HCT116 (cell line): ENCODE measurements at regions not wholly inside any gene's neighbourhood (a gene's known extent, or its start where the extent isn't known, plus 50 kb on each side); places are given as distances from the start of the nearest gene placed in this dataset.

Experiments used
- ATAC-seq: fragments of 200-7000 bp; cut with Tn5 transposase; 2 replicates; pipeline ENCODE4 v1.9.1; 2020; ENCODE audit warnings: mild to moderate bottlenecking, moderate library complexity
- BruUV-seq: library from RNA; stranded (reverse); fragments of 400-500 nt; replicated peaks from 2 replicates; lab custom pipeline; 2021; lab: Mats Ljungman, UMichigan
- CTCF ChIA-PET: fragments of 300-600 bp; sonication (Branson Sonifier 250); formaldehyde crosslinking; loops from one replicate; lab custom pipeline; 2021; ENCODE audit warnings: antibody characterized with exemption; lab: Charles Lee
- POLR2A ChIA-PET: fragments of 300-600, 350-600 bp; sonication (Branson Sonifier 250); formaldehyde crosslinking; loops from one replicate; lab custom pipeline; 2021; ENCODE audit warnings: antibody characterized with exemption; lab: Charles Lee
- RAD21 ChIA-PET, 2 experiments: fragments of 300-600 bp; sonication (Branson Sonifier 250); formaldehyde crosslinking; loops; one replicate each; lab custom pipeline; 2023; ENCODE audit warnings: low total read pairs in 2 of 2; ENCODE audit not compliant: uncharacterized antibody in 2 of 2, unreplicated experiment in 2 of 2, low non-redundant PET in 1 of 2; lab: Charles Lee
- DNase-seq: peaks from one replicate; pipeline ENCODE4 v3.0.0-alpha.2; 2010; ENCODE audit warnings: low read depth, low spot score
- H2AFZ ChIP-seq: fragments of 200-600 bp; shearing (Covaris generic), sonication (generic); 2 replicates; pipeline ENCODE4 v1.6.1; 2017; ENCODE audit warnings: low read depth, mixed run types, mixed read lengths, antibody characterized with exemption, low read length; ENCODE audit not compliant: poor library complexity, severe bottlenecking
- H3K27ac ChIP-seq: 2 replicates; pipeline ENCODE4 v1.5.1; 2012; ENCODE audit warnings: low read depth, low read length
- H3K27me3 ChIP-seq: fragments of 200-600 bp; sonication (generic); 2 replicates; pipeline ENCODE4 v1.6.1; 2016; ENCODE audit warnings: mixed run types, low read length, mixed read lengths; ENCODE audit not compliant: insufficient read depth
- H3K36me3 ChIP-seq, 2 experiments: fragments of 200-500 bp in 1 of 2; fragments of 200-600 bp in 1 of 2; sonication (Bioruptor generic) in 1 of 2; sonication (generic) in 1 of 2; 2 replicates each; pipeline versions ENCODE4 v1.5.1 to v1.6.1; 2014 to 2016; ENCODE audit warnings: low read length in 2 of 2, inconsistent platforms in 1 of 2, mixed read lengths in 1 of 2, mixed run types in 1 of 2; ENCODE audit not compliant: insufficient read depth in 2 of 2, control insufficient read depth in 1 of 2
- H3K4me1 ChIP-seq, 2 experiments: fragments of 200-600 bp in 1 of 2; sonication (generic) in 1 of 2; 2 replicates each; pipeline versions ENCODE4 v1.5.1 to v1.6.1; 2012 to 2017; ENCODE audit warnings: low read length in 2 of 2, inconsistent platforms in 1 of 2, mild to moderate bottlenecking in 1 of 2, mixed read lengths in 1 of 2, mixed run types in 1 of 2, moderate library complexity in 1 of 2; ENCODE audit not compliant: insufficient read depth in 2 of 2, control insufficient read depth in 1 of 2
- H3K4me2 ChIP-seq: fragments of 200-600 bp; sonication (generic); 2 replicates; pipeline ENCODE4 v1.6.1; 2017; ENCODE audit warnings: mixed run types, low read length, mixed read lengths
- H3K4me3 ChIP-seq, 2 experiments: fragments of 200-600 bp in 1 of 2; sonication (generic) in 1 of 2; replicated peaks in 1 of 2; 2 replicates each; pipeline ENCODE4 v1.5.1; 2011 to 2016; ENCODE audit warnings: low read length in 2 of 2, control low read depth in 1 of 2, low read depth in 1 of 2, mild to moderate bottlenecking in 1 of 2, mixed read lengths in 1 of 2, mixed run types in 1 of 2
- H3K79me2 ChIP-seq: fragments of 200-600 bp; sonication (generic); 2 replicates; pipeline ENCODE4 v1.6.1; 2017; ENCODE audit warnings: mild to moderate bottlenecking, mixed run types, low read length, moderate library complexity, mixed read lengths; ENCODE audit not compliant: insufficient read depth
- H3K9ac ChIP-seq: fragments of 200-600 bp; sonication (generic); 2 replicates; pipeline ENCODE4 v1.6.1; 2016; ENCODE audit warnings: low read length, mixed read lengths
- H3K9me2 ChIP-seq: fragments of 200-600 bp; sonication (generic), shearing (Covaris generic); 2 replicates; pipeline ENCODE4 v1.6.1; 2017; ENCODE audit warnings: mixed run types, mild to moderate bottlenecking, moderate library complexity; ENCODE audit not compliant: insufficient read depth
- H3K9me3 ChIP-seq, 2 experiments: fragments of 200-500 bp in 1 of 2; fragments of 200-600 bp in 1 of 2; sonication (Bioruptor generic) in 1 of 2; sonication (generic) in 1 of 2; 2 replicates each; pipeline ENCODE4 v1.6.1; 2014 to 2017; ENCODE audit warnings: low read length in 2 of 2, mixed read lengths in 2 of 2, inconsistent platforms in 1 of 2, low read depth in 1 of 2, mild to moderate bottlenecking in 1 of 2, mixed run types in 1 of 2, moderate library complexity in 1 of 2; ENCODE audit not compliant: control insufficient read depth in 1 of 2, insufficient read depth in 1 of 2
- H4K20me1 ChIP-seq: fragments of 200-600 bp; sonication (generic), shearing (Covaris generic); 2 replicates; pipeline ENCODE4 v1.6.1; 2017; ENCODE audit warnings: mixed run types, mild to moderate bottlenecking, moderate library complexity; ENCODE audit not compliant: insufficient read depth
- CEBPB ChIP-seq: IDR thresholded peaks from 2 replicates; pipeline ENCODE4 v1.6.1; 2012; ENCODE audit warnings: low read depth
- EGR1 ChIP-seq: IDR thresholded peaks from 2 replicates; pipeline ENCODE4 v1.6.1; 2012; ENCODE audit warnings: low read depth
- ELF1 ChIP-seq: IDR thresholded peaks from 2 replicates; pipeline ENCODE4 v1.6.1; 2012; ENCODE audit warnings: low read depth, borderline replicate concordance
- EZH2 ChIP-seq: fragments of 200-600 bp; sonication (generic); IDR thresholded peaks from 2 replicates; pipeline ENCODE4 v1.6.1; 2017; ENCODE audit warnings: antibody characterized with exemption, mixed run types
- EZH2phosphoT487 ChIP-seq: fragments of 200-600 bp; IDR thresholded peaks from 2 replicates; pipeline ENCODE4 v1.6.1; 2018; ENCODE audit warnings: antibody characterized with exemption, borderline replicate concordance
- FOSL1 ChIP-seq: IDR thresholded peaks from 2 replicates; pipeline ENCODE4 v1.6.1; 2012; ENCODE audit warnings: low read depth
- POLR2A ChIP-seq: IDR thresholded peaks from 2 replicates; pipeline ENCODE4 v1.7.0; 2011; ENCODE audit warnings: borderline replicate concordance; ENCODE audit not compliant: insufficient read depth, insufficient read length; ENCODE audit errors: extremely low read depth
- POLR2AphosphoS5 ChIP-seq: IDR thresholded peaks from 2 replicates; pipeline ENCODE4 v1.6.1; 2011; ENCODE audit warnings: mild to moderate bottlenecking, low read depth, low read length, moderate library complexity
- RAD21 ChIP-seq: IDR thresholded peaks from 2 replicates; pipeline ENCODE4 v1.6.1; 2012; ENCODE audit warnings: low read depth, mild to moderate bottlenecking
- REST ChIP-seq: IDR thresholded peaks from 2 replicates; pipeline ENCODE4 v1.6.1; 2012; ENCODE audit warnings: low read depth
- SIN3A ChIP-seq: IDR thresholded peaks from 2 replicates; pipeline ENCODE4 v1.6.1; 2012; ENCODE audit warnings: low read depth
- SRF ChIP-seq: IDR thresholded peaks from 2 replicates; pipeline ENCODE4 v1.6.1; 2012; ENCODE audit warnings: low read depth
- TCF7L2 ChIP-seq: IDR thresholded peaks from 2 replicates; pipeline ENCODE4 v1.7.0; 2011; ENCODE audit warnings: borderline replicate concordance, inconsistent platforms; ENCODE audit not compliant: insufficient read depth, insufficient read length; ENCODE audit errors: extremely low read depth
- ZBTB33 ChIP-seq: IDR thresholded peaks from 2 replicates; pipeline ENCODE4 v1.6.1; 2011; ENCODE audit warnings: mild to moderate bottlenecking, low read length, moderate library complexity; ENCODE audit not compliant: insufficient replicate concordance; ENCODE audit errors: extremely low read depth
- ZFX ChIP-seq: fragments of 450-650 bp; IDR thresholded peaks from 2 replicates; pipeline ENCODE4 v1.6.1; 2017
- ZNF274 ChIP-seq: fragments of 200-500 bp; sonication (Bioruptor generic); IDR thresholded peaks from 2 replicates; pipeline ENCODE4 v1.6.1; 2014; ENCODE audit warnings: mild to moderate bottlenecking, low read depth, low read length, inconsistent platforms
- intact Hi-C: fragments of 100-400 bp; cut with micrococcal nuclease; formaldehyde crosslinking; loops from 2 replicates; pipeline ENCODE4 v1.10.0; 2022
- TF ChIP-seq, protein P1 (sequence below): IDR thresholded peaks from 2 replicates; pipeline ENCODE4 v1.6.1; 2012

GRCh38 chr14:98725191-98725590 lies 546.8 kb downstream of the BCL11B start:
- Histone ChIP-seq H3K9ac (no peak overlapping the region), H2AFZ (no peak overlapping the region), H3K9me2 (no peaks in the 10 kb centered on the region), H3K27ac (no peak overlapping the region), H3K4me2 (no peak overlapping the region), H3K4me1 (no peaks in the 10 kb centered on the region), H3K79me2 (no peaks in the 10 kb centered on the region), H3K4me3 (no peak overlapping the region), H3K9me3 (no peaks in the 10 kb centered on the region), H4K20me1 (no peaks in the 10 kb centered on the region), H3K27me3 (peaks cover 7% of the 10 kb centered on the region), H3K36me3 (no peaks in the 10 kb centered on the region)
- CTCF ChIA-PET: no interaction called here
- BruUV-seq: no TSS peak
- TF ChIP-seq, protein P1, sequence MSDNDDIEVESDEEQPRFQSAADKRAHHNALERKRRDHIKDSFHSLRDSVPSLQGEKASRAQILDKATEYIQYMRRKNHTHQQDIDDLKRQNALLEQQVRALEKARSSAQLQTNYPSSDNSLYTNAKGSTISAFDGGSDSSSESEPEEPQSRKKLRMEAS: no peak
- TF ChIP-seq ELF1: no peak
- TF ChIP-seq ZFX: no peak
- TF ChIP-seq SRF: no peak
- TF ChIP-seq RAD21: no peak
- TF ChIP-seq EZH2phosphoT487: no peak
- no peak for TF ChIP-seq TCF7L2
- TF ChIP-seq EGR1: no peak
- POLR2A ChIA-PET: no interaction called here
- RAD21 ChIA-PET: no interaction called here
- intact Hi-C loops: no loop called here
- ATAC-seq (no peak), DNase-seq (no peak)

DNA sequence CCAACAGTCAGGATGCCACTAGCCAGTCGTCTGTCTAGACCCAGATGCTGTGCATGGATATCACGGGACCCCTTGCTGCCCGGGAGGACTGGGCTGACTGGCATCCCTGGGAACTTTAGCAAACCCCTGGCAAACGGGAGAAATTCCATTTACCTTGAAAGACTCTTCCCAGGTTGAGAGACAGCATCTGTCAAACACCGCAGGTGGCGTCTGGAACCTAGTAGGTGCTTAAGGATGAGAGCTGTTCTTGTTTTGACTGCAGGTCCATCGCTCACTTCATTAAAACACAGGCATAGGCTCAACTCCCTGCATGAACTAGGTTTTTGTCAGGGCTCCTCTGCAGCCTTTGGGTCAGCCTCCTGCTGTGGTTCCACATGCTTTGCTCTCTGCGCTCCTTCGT lies 546.3 kb downstream of the BCL11B start:
- H2AFZ ChIP-seq: no peak overlapping the region
- H3K4me2 ChIP-seq: no peak overlapping the region
- H3K9ac ChIP-seq: no peak overlapping the region
- DNase-seq (no peak), ATAC-seq (no peak)
- no peaks in the 10 kb centered on the region for H3K9me3 ChIP-seq
- no peak overlapping the region for H3K27ac ChIP-seq
- CTCF ChIA-PET: no interaction called here
- no peaks in the 10 kb centered on the region for H3K4me1 ChIP-seq
- peaks cover 4% of the 10 kb centered on the region for H3K27me3 ChIP-seq
- BruUV-seq: no TSS peak
- H4K20me1 ChIP-seq: no peaks in the 10 kb centered on the region
- H3K36me3 ChIP-seq: no peaks in the 10 kb centered on the region
- RAD21 ChIA-PET: no interaction called here
- no peaks in the 10 kb centered on the region for H3K9me2 ChIP-seq
- TF ChIP-seq EZH2 (no peak), SIN3A (no peak), CEBPB (no peak), EGR1 (no peak), ZBTB33 (no peak), TCF7L2 (no peak), POLR2A (no peak), REST (no peak), ZNF274 (no peak), ZFX (no peak), FOSL1 (no peak), POLR2AphosphoS5 (no peak)
- intact Hi-C loops: no loop called here
- H3K4me3 ChIP-seq: no peak overlapping the region
- POLR2A ChIA-PET: no interaction called here
- H3K79me2 ChIP-seq: no peaks in the 10 kb centered on the region
